Uterus (tissue), 2 donors: ENCODE measurements at regions not wholly inside any gene's neighbourhood (a gene's known extent, or its start where the extent isn't known, plus 50 kb on each side); places are given as distances from the start of the nearest gene placed in this dataset.

ENCODE experiments used
- CTCF ChIP-seq, 4 experiments: fragments of 200-600 bp in 2 of 4; fragments of 450-650 bp in 2 of 4; sonication (generic) in 2 of 4; IDR thresholded peaks; one replicate each; pipeline ENCODE4 v1.5.1; 2016 to 2019; ENCODE audit warnings: antibody characterized with exemption in 4 of 4, mild to moderate bottlenecking in 2 of 4, moderate library complexity in 1 of 4
- POLR2A ChIP-seq, 2 donors: fragments of 450-650 bp; IDR thresholded peaks; one replicate each; pipeline ENCODE4 v1.6.1; 2016; ENCODE audit warnings: antibody characterized with exemption in 2 of 2, mild to moderate bottlenecking in 1 of 2, moderate library complexity in 1 of 2

- no peak for TF ChIP-seq CTCF (IDR thresholded peaks at IDR 0.05)
- TF ChIP-seq POLR2A (IDR thresholded peaks at IDR 0.05) = no peak
Observed at GRCh38 chr3:124306665-124307064, 314.7 kb upstream of the ROPN1 start.
